ENCODE measurements at regions not wholly inside any gene's neighbourhood (a gene's known extent, or its start where the extent isn't known, plus 50 kb on each side); places are given as distances from the start of the nearest gene placed in this dataset.

- Histone ChIP-seq H3K9me3 (no peaks in the 10 kb centered on the region), H3K27ac (no peak overlapping the region), H3K27me3 (ENCODE audit: low read depth) (no peaks in the 10 kb centered on the region), H3K4me3 (no peak overlapping the region), H3K4me1 (no peaks in the 10 kb centered on the region), H3K36me3 (no peaks in the 10 kb centered on the region)
- DNase-seq (no peak), ATAC-seq (no peak)
- intact Hi-C loops (cut with DNase I): no loop called here
- TF ChIP-seq CTCF (IDR thresholded peaks at IDR 0.05): no peak
Measured at GRCh38 chr4:36675436-36675835, 394.0 kb downstream of the DTHD1 start.

GRCh38 chr4:36676139-36677050 lies 395.0 kb downstream of the DTHD1 start:
- Histone ChIP-seq H3K27ac (no peak overlapping the region), H3K4me3 (no peak overlapping the region), H3K4me1 (no peaks in the 10 kb centered on the region), H3K27me3 (ENCODE audit: low read depth) (no peaks in the 10 kb centered on the region), H3K36me3 (no peaks in the 10 kb centered on the region), H3K9me3 (no peaks in the 10 kb centered on the region)
- TF ChIP-seq CTCF (IDR thresholded peaks at IDR 0.05): no peak
- intact Hi-C loops (cut with DNase I): no loop called here
- ATAC-seq: no peak
- DNase-seq: no peak

- no peak for TF ChIP-seq CTCF (IDR thresholded peaks at IDR 0.05)
- Histone ChIP-seq H3K27me3 (ENCODE audit: low read depth) (no peaks in the 10 kb centered on the region), H3K36me3 (no peaks in the 10 kb centered on the region), H3K4me1 (no peaks in the 10 kb centered on the region), H3K9me3 (no peaks in the 10 kb centered on the region), H3K27ac (no peak overlapping the region), H3K4me3 (no peak overlapping the region)
- DNase-seq (no peak), ATAC-seq (no peak)
- intact Hi-C loops (cut with DNase I): no loop called here
Measured at GRCh38 chr4:36677112-36677511, 395.7 kb downstream of the DTHD1 start.

- H3K27ac ChIP-seq: no peak overlapping the region
- no peak overlapping the region for H3K4me3 ChIP-seq
- intact Hi-C loops (cut with DNase I): no loop called here
- H3K4me1 ChIP-seq: no peaks in the 10 kb centered on the region
- no peak for DNase-seq
- TF ChIP-seq CTCF (IDR thresholded peaks at IDR 0.05): no peak
- H3K36me3 ChIP-seq: no peaks in the 10 kb centered on the region
- ATAC-seq: no peak
- H3K9me3 ChIP-seq: no peaks in the 10 kb centered on the region
- H3K27me3 ChIP-seq (ENCODE audit: low read depth): no peaks in the 10 kb centered on the region
Measured at GRCh38 chr4:36677874-36678273, 396.5 kb downstream of the DTHD1 start.

DNA sequence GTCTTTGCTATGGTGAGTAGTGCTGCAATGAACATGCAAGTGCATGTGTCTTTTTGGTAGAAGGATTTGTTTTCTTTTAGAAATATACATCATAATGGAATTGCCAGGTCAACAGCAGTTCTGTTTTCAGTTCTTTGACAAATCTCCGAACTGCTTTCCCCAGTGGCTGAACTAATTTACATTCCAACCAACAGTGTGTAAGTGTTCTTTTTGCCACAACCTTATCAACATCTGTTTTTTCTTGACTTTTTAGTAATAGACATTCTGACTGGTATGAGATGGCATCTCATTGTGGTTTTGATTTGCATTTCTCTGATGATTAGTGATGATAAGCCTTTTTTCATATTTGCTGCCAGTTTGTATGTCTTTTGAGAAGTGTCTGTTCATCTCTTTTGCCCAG lies 406.3 kb downstream of the DTHD1 start:
- H3K4me3 ChIP-seq: no peak overlapping the region
- intact Hi-C loops (cut with DNase I): no loop called here
- no peaks in the 10 kb centered on the region for H3K27me3 ChIP-seq (ENCODE audit: low read depth)
- no peak for ATAC-seq
- H3K27ac ChIP-seq: no peak overlapping the region
- no peaks in the 10 kb centered on the region for H3K4me1 ChIP-seq
- no peaks in the 10 kb centered on the region for H3K36me3 ChIP-seq
- no peak for TF ChIP-seq CTCF (IDR thresholded peaks at IDR 0.05)
- no peaks in the 10 kb centered on the region for H3K9me3 ChIP-seq
- DNase-seq: no peak

Data from lower lobe of right lung (tissue), 2 donors.